ENCODE measurements at regions not wholly inside any gene's neighbourhood (a gene's known extent, or its start where the extent isn't known, plus 50 kb on each side); places are given as distances from the start of the nearest gene placed in this dataset.

DNA sequence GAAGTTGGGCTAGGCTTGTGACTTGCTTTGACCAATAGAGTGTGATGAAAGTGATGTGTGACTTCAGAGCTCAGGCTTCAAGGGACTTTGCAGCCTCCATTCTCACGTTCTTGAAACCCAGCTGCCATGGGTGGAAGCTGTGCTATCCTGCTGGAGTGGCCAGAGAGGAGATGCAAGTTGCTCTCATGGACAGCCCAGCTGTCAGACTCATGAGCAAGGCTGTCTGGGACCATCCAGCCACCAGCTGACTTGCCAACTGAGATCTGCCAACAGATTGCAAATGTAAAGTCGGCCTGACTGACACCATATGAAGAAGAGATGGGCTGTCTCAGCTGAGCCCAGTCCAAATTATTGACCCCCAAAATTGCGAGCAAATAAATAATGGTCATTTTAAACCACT lies 226.4 kb upstream of the CXCR4 start:
- no peaks in the 10 kb centered on the region for H3K36me3 ChIP-seq (ENCODE audit: insufficient read depth, low read length)
- no peak overlapping the region for H3K27ac ChIP-seq (ENCODE audit: low read length)
- H3K27me3 ChIP-seq (ENCODE audit: insufficient read depth, low read length, poor library complexity): no peaks in the 10 kb centered on the region
- no peak overlapping the region for H3K4me2 ChIP-seq (ENCODE audit: insufficient read depth, low read length)
- ATAC-seq (ENCODE audit: insufficient read depth, low read depth) (no peak), DNase-seq (no peak)
- H3K79me2 ChIP-seq (ENCODE audit: insufficient read depth, low read length): no peaks in the 10 kb centered on the region
- H3K9me3 ChIP-seq (ENCODE audit: insufficient read depth, low read length, severe bottlenecking): no peaks in the 10 kb centered on the region
- no peaks in the 10 kb centered on the region for H4K20me1 ChIP-seq (ENCODE audit: insufficient read depth, low read length)
- TF ChIP-seq, protein P1, sequence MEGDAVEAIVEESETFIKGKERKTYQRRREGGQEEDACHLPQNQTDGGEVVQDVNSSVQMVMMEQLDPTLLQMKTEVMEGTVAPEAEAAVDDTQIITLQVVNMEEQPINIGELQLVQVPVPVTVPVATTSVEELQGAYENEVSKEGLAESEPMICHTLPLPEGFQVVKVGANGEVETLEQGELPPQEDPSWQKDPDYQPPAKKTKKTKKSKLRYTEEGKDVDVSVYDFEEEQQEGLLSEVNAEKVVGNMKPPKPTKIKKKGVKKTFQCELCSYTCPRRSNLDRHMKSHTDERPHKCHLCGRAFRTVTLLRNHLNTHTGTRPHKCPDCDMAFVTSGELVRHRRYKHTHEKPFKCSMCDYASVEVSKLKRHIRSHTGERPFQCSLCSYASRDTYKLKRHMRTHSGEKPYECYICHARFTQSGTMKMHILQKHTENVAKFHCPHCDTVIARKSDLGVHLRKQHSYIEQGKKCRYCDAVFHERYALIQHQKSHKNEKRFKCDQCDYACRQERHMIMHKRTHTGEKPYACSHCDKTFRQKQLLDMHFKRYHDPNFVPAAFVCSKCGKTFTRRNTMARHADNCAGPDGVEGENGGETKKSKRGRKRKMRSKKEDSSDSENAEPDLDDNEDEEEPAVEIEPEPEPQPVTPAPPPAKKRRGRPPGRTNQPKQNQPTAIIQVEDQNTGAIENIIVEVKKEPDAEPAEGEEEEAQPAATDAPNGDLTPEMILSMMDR (IDR thresholded peaks at IDR 0.05; ENCODE audit: borderline replicate concordance, extremely low read depth, low read length, poor library complexity, severe bottlenecking): no peak
- no peak for TF ChIP-seq EZH2 (IDR thresholded peaks at IDR 0.05; ENCODE audit: borderline replicate concordance, low read depth, low read length, severe bottlenecking)
- H2AFZ ChIP-seq (ENCODE audit: low read depth, low read length): no peak overlapping the region
- no peak overlapping the region for H3K9ac ChIP-seq (ENCODE audit: low read depth, low read length)
- no peaks in the 10 kb centered on the region for H3K4me1 ChIP-seq (ENCODE audit: insufficient read depth, low read length)
- no peak overlapping the region for H3K4me3 ChIP-seq (ENCODE audit: low read depth in 1 of 2, low read length in 2 of 2)

DNA sequence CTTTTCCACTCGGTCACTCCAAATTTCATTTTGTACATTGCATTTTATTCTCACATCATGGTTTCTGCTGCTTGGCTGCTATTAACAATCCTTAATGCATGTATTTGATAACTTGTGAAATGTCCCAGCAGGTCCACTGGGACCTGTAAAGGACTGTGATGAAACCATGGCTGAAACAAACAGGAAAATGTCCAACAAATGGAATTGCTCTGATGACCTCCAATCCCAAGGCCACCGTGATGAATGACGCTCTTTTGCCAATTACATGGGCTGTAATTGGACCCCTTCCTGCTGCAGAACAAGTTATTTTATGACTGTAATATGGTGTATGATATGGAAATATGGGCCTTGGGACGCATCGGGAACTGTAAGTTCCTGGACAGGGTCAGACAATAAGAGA lies 224.2 kb upstream of the CXCR4 start:
- ATAC-seq (ENCODE audit: insufficient read depth, low read depth): no peak
- H3K9me3 ChIP-seq (ENCODE audit: insufficient read depth, low read length, severe bottlenecking): no peaks in the 10 kb centered on the region
- no peak for DNase-seq
- no peak overlapping the region for H2AFZ ChIP-seq (ENCODE audit: low read depth, low read length)
- H3K79me2 ChIP-seq (ENCODE audit: insufficient read depth, low read length): no peaks in the 10 kb centered on the region
- TF ChIP-seq, protein P1 (IDR thresholded peaks at IDR 0.05; ENCODE audit: borderline replicate concordance, extremely low read depth, low read length, poor library complexity, severe bottlenecking): no peak
- no peak for TF ChIP-seq EZH2 (IDR thresholded peaks at IDR 0.05; ENCODE audit: borderline replicate concordance, low read depth, low read length, severe bottlenecking)
- H3K4me2 ChIP-seq (ENCODE audit: insufficient read depth, low read length): no peak overlapping the region
- no peaks in the 10 kb centered on the region for H3K36me3 ChIP-seq (ENCODE audit: insufficient read depth, low read length)
- no peak overlapping the region for H3K9ac ChIP-seq (ENCODE audit: low read depth, low read length)
- no peaks in the 10 kb centered on the region for H3K4me1 ChIP-seq (ENCODE audit: insufficient read depth, low read length)
- H3K4me3 ChIP-seq (ENCODE audit: low read depth in 1 of 2, low read length in 2 of 2): no peak overlapping the region
- H3K27me3 ChIP-seq (ENCODE audit: insufficient read depth, low read length, poor library complexity): no peaks in the 10 kb centered on the region
- no peak overlapping the region for H3K27ac ChIP-seq (ENCODE audit: low read length)
- H4K20me1 ChIP-seq (ENCODE audit: insufficient read depth, low read length): no peaks in the 10 kb centered on the region

DNA sequence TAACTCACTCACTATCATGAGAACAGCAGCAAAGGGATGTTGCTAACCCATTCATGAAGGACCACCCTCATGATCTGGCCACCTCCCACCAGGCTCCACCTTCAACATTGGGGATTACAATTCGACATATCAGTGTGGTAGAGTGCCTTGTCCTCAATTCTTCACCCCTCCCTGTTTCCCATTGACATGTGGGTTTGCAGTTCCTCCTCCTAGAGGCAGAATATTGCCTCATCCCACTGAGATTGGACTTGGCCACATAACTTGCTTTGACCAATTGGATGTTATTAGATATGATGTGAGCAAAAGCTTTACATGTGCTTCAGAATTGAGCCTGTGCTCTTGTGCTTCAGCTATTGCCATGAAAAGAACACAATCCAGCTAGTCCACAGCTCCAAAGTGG lies 217.0 kb upstream of the CXCR4 start:
- no peaks in the 10 kb centered on the region for H3K36me3 ChIP-seq (ENCODE audit: insufficient read depth, low read length)
- ATAC-seq (ENCODE audit: insufficient read depth, low read depth) (no peak), DNase-seq (no peak)
- H3K4me1 ChIP-seq (ENCODE audit: insufficient read depth, low read length): no peaks in the 10 kb centered on the region
- TF ChIP-seq, protein P1 (IDR thresholded peaks at IDR 0.05; ENCODE audit: borderline replicate concordance, extremely low read depth, low read length, poor library complexity, severe bottlenecking): no peak
- no peak for TF ChIP-seq EZH2 (IDR thresholded peaks at IDR 0.05; ENCODE audit: borderline replicate concordance, low read depth, low read length, severe bottlenecking)
- no peaks in the 10 kb centered on the region for H3K79me2 ChIP-seq (ENCODE audit: insufficient read depth, low read length)
- H3K27ac ChIP-seq (ENCODE audit: low read length): no peak overlapping the region
- no peaks in the 10 kb centered on the region for H3K27me3 ChIP-seq (ENCODE audit: insufficient read depth, low read length, poor library complexity)
- H3K9me3 ChIP-seq (ENCODE audit: insufficient read depth, low read length, severe bottlenecking): no peaks in the 10 kb centered on the region
- H3K9ac ChIP-seq (ENCODE audit: low read depth, low read length): no peak overlapping the region
- H3K4me3 ChIP-seq (ENCODE audit: low read depth in 1 of 2, low read length in 2 of 2): no peak overlapping the region
- H3K4me2 ChIP-seq (ENCODE audit: insufficient read depth, low read length): no peak overlapping the region
- H2AFZ ChIP-seq (ENCODE audit: low read depth, low read length): no peak overlapping the region
- no peaks in the 10 kb centered on the region for H4K20me1 ChIP-seq (ENCODE audit: insufficient read depth, low read length)

Data from DND-41 (cell line).